GM18868 (cell line): ENCODE measurements at regions not wholly inside any gene's neighbourhood (a gene's known extent, or its start where the extent isn't known, plus 50 kb on each side); places are given as distances from the start of the nearest gene placed in this dataset.

Experiments used
- ATAC-seq: cut with Tn5 transposase; IDR thresholded peaks from one replicate; pipeline ENCODE4 v1.9.1; 2021; ENCODE audit warnings: mild to moderate bottlenecking, moderate library complexity; ENCODE audit not compliant: unreplicated experiment

GRCh38 chr5:146254223-146254622 is 50.8 kb downstream of the RBM27 start:
- ATAC-seq: peak; percentile 42

DNA sequence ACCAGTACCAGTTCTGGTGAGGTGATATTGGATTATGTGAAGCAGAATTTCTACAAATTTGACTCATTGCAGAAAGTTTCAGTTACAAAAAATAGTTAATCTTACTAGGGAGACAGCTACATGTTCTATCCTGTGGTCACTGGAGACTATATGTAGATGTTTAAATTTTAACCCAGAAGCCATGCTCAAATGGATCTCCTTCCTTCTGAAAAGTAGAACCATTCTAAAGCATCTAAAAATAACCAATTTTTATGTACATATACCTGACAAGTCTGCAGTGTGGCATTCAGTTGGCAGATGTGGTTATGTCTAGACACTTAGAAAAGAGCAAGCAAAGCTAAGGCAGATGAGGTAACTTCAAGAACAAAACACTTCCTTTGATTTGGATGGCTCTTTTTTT is 65.5 kb upstream of the POU4F3 start:
- no peak for ATAC-seq

DNA sequence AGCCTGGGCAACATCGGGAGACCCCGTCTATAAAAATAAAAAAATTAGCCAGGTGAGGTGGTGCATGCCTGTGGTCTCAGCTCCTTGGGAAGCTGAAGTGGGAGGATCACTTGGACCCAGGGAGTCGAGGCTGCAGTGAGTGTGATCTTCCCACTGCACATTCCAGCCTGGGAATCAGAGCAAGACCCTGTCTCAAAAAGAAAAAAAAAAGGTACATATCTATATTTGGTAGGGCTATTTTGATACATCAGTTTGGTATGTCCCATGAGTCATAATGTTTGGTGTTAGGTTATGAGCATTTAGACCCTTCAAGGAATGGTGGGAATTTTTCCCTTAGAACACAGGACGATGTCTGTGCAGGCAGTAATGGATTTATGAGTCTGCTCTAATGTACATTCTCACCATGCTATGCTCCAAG is 55.3 kb upstream of the POU4F3 start:
- no peak for ATAC-seq

DNA sequence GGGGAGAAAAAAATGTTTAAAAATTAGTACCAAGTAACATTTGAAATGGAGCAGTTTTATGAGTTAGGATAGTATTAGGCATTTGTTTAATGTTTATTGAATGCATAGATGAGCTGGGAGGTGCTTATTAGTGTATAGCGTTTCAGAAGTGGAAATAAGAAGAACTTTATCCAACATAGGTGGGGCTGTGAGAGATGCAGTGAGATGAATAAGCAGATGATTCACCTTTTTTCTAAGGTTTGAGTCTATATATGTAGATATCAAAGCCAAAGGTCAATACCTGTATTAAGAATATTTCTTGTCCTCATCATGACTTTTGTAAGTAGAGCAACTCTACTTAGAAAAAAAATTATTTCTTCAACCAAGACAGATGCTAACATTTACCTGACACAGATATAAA is 54.6 kb upstream of the POU4F3 start:
- ATAC-seq: no peak
